Stimulated activated CD4-positive, alpha-beta T cell treated with anti-CD3 and anti-CD28 coated beads, Interleukin-12 subunit alpha, Interleukin-12 subunit beta, amount 100 ng/mL, for 4 hours (primary cell): ENCODE measurements at regions not wholly inside any gene's neighbourhood (a gene's known extent, or its start where the extent isn't known, plus 50 kb on each side); places are given as distances from the start of the nearest gene placed in this dataset.
"Not testable (repeated sequence)": the region's sequence is repeated elsewhere in the genome, so short reads cannot be mapped to it uniquely, and the experiment has no call there.

ENCODE experiments used
- DNase-seq: peaks from one replicate; pipeline ENCODE4 v3.0.0-alpha.2; 2020

GRCh38 chr13:74264333-74264732 lies 130.1 kb upstream of the KLF12 start:
- no peak for DNase-seq

- not testable (repeated sequence) for DNase-seq
Observed at GRCh38 chr13:74260420-74260819, 126.2 kb upstream of the KLF12 start.

- no peak for DNase-seq
Observed at GRCh38 chr13:74259641-74260040, 125.4 kb upstream of the KLF12 start.

- no peak for DNase-seq
Observed at GRCh38 chr13:74258961-74259360, 124.8 kb upstream of the KLF12 start.

GRCh38 chr13:74256969-74257368 lies 122.8 kb upstream of the KLF12 start:
- DNase-seq, result no peak

- no peak for DNase-seq
Observed at GRCh38 chr13:74253161-74253560, 119.0 kb upstream of the KLF12 start.

- DNase-seq, result no peak
Observed at GRCh38 chr13:74251778-74252519, 117.7 kb upstream of the KLF12 start.

GRCh38 chr13:74250738-74251190 lies 116.6 kb upstream of the KLF12 start:
- no peak for DNase-seq

- DNase-seq, result no peak
Observed at GRCh38 chr13:74248477-74248876, 114.3 kb upstream of the KLF12 start.

- no peak for DNase-seq
Observed at GRCh38 chr13:74246487-74246886, 112.3 kb upstream of the KLF12 start.

- DNase-seq, result no peak
Observed at GRCh38 chr13:74243637-74244526, 109.7 kb upstream of the KLF12 start.

- DNase-seq, result not testable (repeated sequence)
Observed at GRCh38 chr13:74241343-74241742, 107.1 kb upstream of the KLF12 start.

- DNase-seq, result no peak
Observed at GRCh38 chr13:74230984-74231501, 96.8 kb upstream of the KLF12 start.

GRCh38 chr13:74229242-74229641 lies 95.0 kb upstream of the KLF12 start:
- no peak for DNase-seq

GRCh38 chr13:74227476-74228158 lies 93.4 kb upstream of the KLF12 start:
- DNase-seq, result no peak

GRCh38 chr13:74226791-74227475 lies 92.7 kb upstream of the KLF12 start:
- DNase-seq, result no peak

- DNase-seq, result no peak
Observed at GRCh38 chr13:74221752-74222151, 87.5 kb upstream of the KLF12 start.

GRCh38 chr13:74219566-74219965 lies 85.4 kb upstream of the KLF12 start:
- DNase-seq, result no peak

GRCh38 chr13:74218291-74218690 lies 84.1 kb upstream of the KLF12 start:
- no peak for DNase-seq

GRCh38 chr13:74217811-74218210 lies 83.6 kb upstream of the KLF12 start:
- DNase-seq, result no peak

- DNase-seq, result no peak
Observed at GRCh38 chr13:74215420-74215819, 81.2 kb upstream of the KLF12 start.

GRCh38 chr13:74214321-74214720 lies 80.1 kb upstream of the KLF12 start:
- no peak for DNase-seq
